ENCODE measurements at regions not wholly inside any gene's neighbourhood (a gene's known extent, or its start where the extent isn't known, plus 50 kb on each side); places are given as distances from the start of the nearest gene placed in this dataset.

- TF ChIP-seq CTCF (conservative IDR thresholded peaks at IDR 0.05): no peak
- Histone ChIP-seq H2AK5ac (ENCODE audit: insufficient read length, low read length) (no peak overlapping the region), H3K27me3 (ENCODE audit: insufficient read depth, low read length) (no peaks in the 10 kb centered on the region), H3K4me1 (ENCODE audit: insufficient read depth, low read length) (peaks cover 9% of the 10 kb centered on the region; the same call in 1 of the 2 replicates), H2BK120ac (ENCODE audit: low read depth, low read length, poor library complexity, severe bottlenecking) (no peak overlapping the region), H3K79me2 (ENCODE audit: insufficient read depth, low read length) (no peaks in the 10 kb centered on the region), H3K79me1 (ENCODE audit: insufficient read depth, low read depth, low read length, poor library complexity, severe bottlenecking) (no peaks in the 10 kb centered on the region), H3K18ac (ENCODE audit: insufficient read length, low read depth, low read length) (no peak overlapping the region), H2BK12ac (ENCODE audit: insufficient read length, low read depth, low read length) (no peak overlapping the region), H3K9me3 (ENCODE audit: control insufficient read depth, low read depth, low read length) (no peaks in the 10 kb centered on the region), H2AFZ (ENCODE audit: low read length) (no peak overlapping the region), H4K8ac (replicated peaks; ENCODE audit: insufficient read length, low read depth, low read length) (no peak overlapping the region), H3K4me2 (ENCODE audit: insufficient read depth, insufficient read length, low read length) (peak overlapping the region; percentile 73), H3K9ac (ENCODE audit: extremely low read depth, insufficient read length, low read length) (no peak overlapping the region), H3K56ac (ENCODE audit: insufficient read length, low read depth, low read length) (no peak overlapping the region), H3K27ac (ENCODE audit: insufficient read length, low read depth, low read length) (peak overlapping the region; percentile 74), H2BK20ac (ENCODE audit: low read depth, low read length, poor library complexity, severe bottlenecking) (no peak overlapping the region), H4K91ac (ENCODE audit: insufficient read length, low read depth, low read length) (no peak overlapping the region), H3K14ac (ENCODE audit: insufficient read depth, low read length) (no peak overlapping the region), H2BK15ac (ENCODE audit: low read depth, low read length) (no peak overlapping the region), H3K23ac (ENCODE audit: insufficient read length, low read depth, low read length) (no peak overlapping the region), H4K20me1 (ENCODE audit: control insufficient read depth, insufficient read depth, insufficient read length) (no peaks in the 10 kb centered on the region), H4K5ac (ENCODE audit: insufficient read length, low read depth, low read length) (no peak overlapping the region), H3T11ph (ENCODE audit: low read length) (no peak overlapping the region), H2BK5ac (ENCODE audit: insufficient read length, low read length) (no peak overlapping the region), H3K4ac (ENCODE audit: low read depth, low read length) (no peak overlapping the region), H3K23me2 (ENCODE audit: insufficient read length, low read depth, low read length, poor library complexity, severe bottlenecking) (peaks cover 4% of the 10 kb centered on the region)
- H3K36me3 Mint-ChIP-seq (ENCODE audit: insufficient read depth in 1 of 3, low read depth in 3 of 3): no peaks in the 10 kb centered on the region
- H3K27me3 Mint-ChIP-seq (ENCODE audit: low read depth): no peaks in the 10 kb centered on the region
- H3K9me3 Mint-ChIP-seq: no peaks in the 10 kb centered on the region
- H3K4me3 Mint-ChIP-seq: peak overlapping the region; percentile 21 to 46; a peak in 2 of 5 replicates
- peaks cover 33 to 34% of the 10 kb centered on the region in 2 experiments for H3K4me1 Mint-ChIP-seq
- H3K27ac Mint-ChIP-seq: peak overlapping the region in 2 of 3 experiments; percentile 47 to 96; a peak in 5 of 7 replicates
- DNase-seq: peak; percentile 41
- WGBS (ENCODE audit: extremely low coverage, insufficient read length, low lambda C conversion rate): no CpG with 5 or more reads among the region's 6 CpGs
Observed at GRCh38 chr9:31030741-31031202, 1353.7 kb upstream of the ACO1 start.

Measured in H9 (cell line).